SK-N-SH treated with all-trans-retinoic acid at 6 μM for 48 hours (cell line): ENCODE measurements at regions not wholly inside any gene's neighbourhood (a gene's known extent, or its start where the extent isn't known, plus 50 kb on each side); places are given as distances from the start of the nearest gene placed in this dataset.

Experiments
- ATAC-seq: fragments of 200-7000 bp; cut with Tn5 transposase; 3 replicates; pipeline ENCODE4 v1.9.1; 2020; ENCODE audit warnings: mild to moderate bottlenecking, moderate library complexity
- ARNTL ChIP-seq: fragments of 450-650 bp; formaldehyde crosslinking; IDR thresholded peaks from 2 replicates; pipeline ENCODE4 v1.5.0; 2020; ENCODE audit warnings: low read depth, mild to moderate bottlenecking, moderate library complexity, borderline replicate concordance
- BACH2 ChIP-seq: fragments of 250-450 bp; sonication (Bioruptor Pico); IDR thresholded peaks from 2 replicates; pipeline ENCODE4 v1.9.0; 2021; ENCODE audit warnings: mild to moderate bottlenecking, borderline replicate concordance
- CSDC2 ChIP-seq: fragments of 250-450 bp; sonication (Bioruptor Pico); IDR thresholded peaks from 2 replicates; pipeline ENCODE4 v1.5.0; 2020; ENCODE audit warnings: mild to moderate bottlenecking, moderate library complexity
- ESRRG ChIP-seq: fragments of 250-450 bp; sonication (Bioruptor Pico); IDR thresholded peaks from 2 replicates; pipeline ENCODE4 v1.6.1; 2021; ENCODE audit warnings: mild to moderate bottlenecking
- GLIS3 ChIP-seq: fragments of 250-450 bp; sonication (Bioruptor Pico); IDR thresholded peaks from 2 replicates; pipeline ENCODE4 v1.5.0; 2020; ENCODE audit warnings: mild to moderate bottlenecking, moderate library complexity
- ISL1 ChIP-seq: fragments of 250-450 bp; sonication (Bioruptor Pico); IDR thresholded peaks from 2 replicates; pipeline ENCODE4 v2.1.2; 2022; ENCODE audit warnings: mild to moderate bottlenecking, moderate library complexity
- PPARA ChIP-seq: fragments of 250-450 bp; sonication (Bioruptor Pico); IDR thresholded peaks from 2 replicates; pipeline ENCODE4 v1.5.0; 2020; ENCODE audit warnings: mild to moderate bottlenecking, borderline replicate concordance
- SNAI2 ChIP-seq: fragments of 250-450 bp; sonication (Bioruptor Pico); IDR thresholded peaks from 2 replicates; pipeline ENCODE4 v1.5.0; 2020; ENCODE audit warnings: mild to moderate bottlenecking, moderate library complexity
- TCF4 ChIP-seq: fragments of 250-450 bp; sonication (Bioruptor Pico); IDR thresholded peaks from 2 replicates; pipeline ENCODE4 v1.8.0; 2021; ENCODE audit warnings: mild to moderate bottlenecking, moderate library complexity, borderline replicate concordance
- TOX ChIP-seq: fragments of 250-450 bp; sonication (Bioruptor Pico); IDR thresholded peaks from 2 replicates; pipeline ENCODE4 v1.8.0; 2021; ENCODE audit warnings: mild to moderate bottlenecking, moderate library complexity, borderline replicate concordance
- ZC3H10 ChIP-seq: fragments of 250-450 bp; sonication (Bioruptor Pico); IDR thresholded peaks from 2 replicates; pipeline ENCODE4 v1.5.1; 2021; ENCODE audit warnings: mild to moderate bottlenecking, moderate library complexity
- ZFP3 ChIP-seq: fragments of 250-450 bp; sonication (Bioruptor Pico); IDR thresholded peaks from 2 replicates; pipeline ENCODE4 v1.5.0; 2020; ENCODE audit warnings: mild to moderate bottlenecking, moderate library complexity
- ZFP30 ChIP-seq: fragments of 450-650 bp; formaldehyde crosslinking; IDR thresholded peaks from 2 replicates; pipeline ENCODE4 v1.5.0; 2022; ENCODE audit warnings: mild to moderate bottlenecking, moderate library complexity
- ZNF565 ChIP-seq: fragments of 450-650 bp; formaldehyde crosslinking; conservative IDR thresholded peaks from 2 replicates; pipeline ENCODE4 v1.5.0; 2020; ENCODE audit warnings: low read depth, mild to moderate bottlenecking, moderate library complexity
- TF ChIP-seq, protein P1 (sequence below): fragments of 250-450 bp; sonication (Bioruptor Pico); IDR thresholded peaks from 2 replicates; pipeline ENCODE4 v1.5.1; 2020; ENCODE audit warnings: low read depth, mild to moderate bottlenecking, moderate library complexity
- TF ChIP-seq, protein P2 (sequence below): fragments of 250-450 bp; sonication (Bioruptor Pico); IDR thresholded peaks from 2 replicates; pipeline ENCODE4 v1.8.0; 2020; ENCODE audit warnings: mild to moderate bottlenecking, moderate library complexity, borderline replicate concordance
- TF ChIP-seq, protein P3 (sequence below): fragments of 250-450 bp; sonication (Bioruptor Pico); IDR thresholded peaks from 2 replicates; pipeline ENCODE4 v1.8.0; 2021; ENCODE audit warnings: low read depth, mild to moderate bottlenecking, moderate library complexity, borderline replicate concordance
- TF ChIP-seq, protein P4 (sequence below): fragments of 250-450 bp; sonication (Bioruptor Pico); IDR thresholded peaks from 2 replicates; pipeline ENCODE4 v1.5.0; 2020; ENCODE audit warnings: mild to moderate bottlenecking, moderate library complexity

DNA sequence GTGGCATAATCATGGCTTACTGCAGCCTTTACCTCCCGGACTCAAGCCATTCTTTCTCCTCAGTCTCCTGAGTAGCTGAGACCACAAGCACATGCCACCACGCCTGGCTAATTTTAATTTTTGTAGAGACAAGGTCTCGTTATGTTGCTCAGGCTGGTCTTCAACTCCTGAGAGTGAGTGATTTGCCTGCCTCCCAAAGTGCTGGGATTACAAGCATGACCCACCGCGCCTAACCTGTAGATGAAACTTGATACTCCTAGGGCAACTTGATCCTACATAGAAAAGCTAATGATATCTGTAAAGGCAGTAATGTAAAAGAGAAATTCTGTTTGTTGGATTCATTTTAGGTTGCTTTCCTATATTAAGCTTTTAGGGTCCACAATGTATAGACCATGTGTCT lies 391.9 kb upstream of the THRB start:
- TF ChIP-seq CSDC2 (CRISPR knock-in tag) (no peak), ZFP3 (CRISPR knock-in tag) (no peak), ZNF565 (CRISPR knock-in tag) (no peak), TOX (no peak), BACH2 (no peak)
- TF ChIP-seq, protein P1, sequence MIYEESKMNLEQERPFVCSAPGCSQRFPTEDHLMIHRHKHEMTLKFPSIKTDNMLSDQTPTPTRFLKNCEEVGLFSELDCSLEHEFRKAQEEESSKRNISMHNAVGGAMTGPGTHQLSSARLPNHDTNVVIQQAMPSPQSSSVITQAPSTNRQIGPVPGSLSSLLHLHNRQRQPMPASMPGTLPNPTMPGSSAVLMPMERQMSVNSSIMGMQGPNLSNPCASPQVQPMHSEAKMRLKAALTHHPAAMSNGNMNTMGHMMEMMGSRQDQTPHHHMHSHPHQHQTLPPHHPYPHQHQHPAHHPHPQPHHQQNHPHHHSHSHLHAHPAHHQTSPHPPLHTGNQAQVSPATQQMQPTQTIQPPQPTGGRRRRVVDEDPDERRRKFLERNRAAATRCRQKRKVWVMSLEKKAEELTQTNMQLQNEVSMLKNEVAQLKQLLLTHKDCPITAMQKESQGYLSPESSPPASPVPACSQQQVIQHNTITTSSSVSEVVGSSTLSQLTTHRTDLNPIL (CRISPR knock-in tag), result no peak
- TF ChIP-seq, protein P2, sequence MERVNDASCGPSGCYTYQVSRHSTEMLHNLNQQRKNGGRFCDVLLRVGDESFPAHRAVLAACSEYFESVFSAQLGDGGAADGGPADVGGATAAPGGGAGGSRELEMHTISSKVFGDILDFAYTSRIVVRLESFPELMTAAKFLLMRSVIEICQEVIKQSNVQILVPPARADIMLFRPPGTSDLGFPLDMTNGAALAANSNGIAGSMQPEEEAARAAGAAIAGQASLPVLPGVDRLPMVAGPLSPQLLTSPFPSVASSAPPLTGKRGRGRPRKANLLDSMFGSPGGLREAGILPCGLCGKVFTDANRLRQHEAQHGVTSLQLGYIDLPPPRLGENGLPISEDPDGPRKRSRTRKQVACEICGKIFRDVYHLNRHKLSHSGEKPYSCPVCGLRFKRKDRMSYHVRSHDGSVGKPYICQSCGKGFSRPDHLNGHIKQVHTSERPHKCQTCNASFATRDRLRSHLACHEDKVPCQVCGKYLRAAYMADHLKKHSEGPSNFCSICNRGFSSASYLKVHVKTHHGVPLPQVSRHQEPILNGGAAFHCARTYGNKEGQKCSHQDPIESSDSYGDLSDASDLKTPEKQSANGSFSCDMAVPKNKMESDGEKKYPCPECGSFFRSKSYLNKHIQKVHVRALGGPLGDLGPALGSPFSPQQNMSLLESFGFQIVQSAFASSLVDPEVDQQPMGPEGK, result no peak
- no peak for ATAC-seq

DNA sequence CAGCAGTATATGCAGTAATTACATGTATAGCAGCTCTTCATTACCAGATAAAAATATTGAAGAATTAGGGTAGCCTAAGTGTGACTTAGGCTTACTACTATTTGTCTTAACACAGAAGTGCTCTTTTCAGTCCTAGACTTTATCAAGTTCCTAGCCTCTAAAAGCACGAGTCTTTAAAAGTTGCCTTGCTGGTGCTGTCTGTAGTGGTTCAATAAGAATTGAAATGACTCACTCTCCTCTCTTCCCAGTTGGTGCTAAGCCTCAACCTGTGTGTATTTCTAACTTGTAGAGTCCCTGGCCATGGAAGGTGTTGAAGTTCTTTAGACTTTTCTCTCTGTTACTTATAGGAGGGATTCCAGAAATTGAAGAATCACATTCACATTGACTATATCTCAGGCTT lies 395.4 kb upstream of the THRB start:
- TF ChIP-seq CSDC2 (CRISPR knock-in tag) (no peak), ZFP30 (CRISPR knock-in tag) (no peak), PPARA (CRISPR knock-in tag) (no peak), ZNF565 (CRISPR knock-in tag) (no peak), TOX (no peak), SNAI2 (CRISPR knock-in tag) (no peak)
- TF ChIP-seq, protein P3, sequence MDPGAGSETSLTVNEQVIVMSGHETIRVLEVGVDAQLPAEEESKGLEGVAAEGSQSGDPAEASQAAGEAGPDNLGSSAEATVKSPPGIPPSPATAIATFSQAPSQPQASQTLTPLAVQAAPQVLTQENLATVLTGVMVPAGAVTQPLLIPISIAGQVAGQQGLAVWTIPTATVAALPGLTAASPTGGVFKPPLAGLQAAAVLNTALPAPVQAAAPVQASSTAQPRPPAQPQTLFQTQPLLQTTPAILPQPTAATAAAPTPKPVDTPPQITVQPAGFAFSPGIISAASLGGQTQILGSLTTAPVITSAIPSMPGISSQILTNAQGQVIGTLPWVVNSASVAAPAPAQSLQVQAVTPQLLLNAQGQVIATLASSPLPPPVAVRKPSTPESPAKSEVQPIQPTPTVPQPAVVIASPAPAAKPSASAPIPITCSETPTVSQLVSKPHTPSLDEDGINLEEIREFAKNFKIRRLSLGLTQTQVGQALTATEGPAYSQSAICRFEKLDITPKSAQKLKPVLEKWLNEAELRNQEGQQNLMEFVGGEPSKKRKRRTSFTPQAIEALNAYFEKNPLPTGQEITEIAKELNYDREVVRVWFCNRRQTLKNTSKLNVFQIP (CRISPR knock-in tag), result no peak
- TF ChIP-seq, protein P2, result no peak
- no peak for ATAC-seq

DNA sequence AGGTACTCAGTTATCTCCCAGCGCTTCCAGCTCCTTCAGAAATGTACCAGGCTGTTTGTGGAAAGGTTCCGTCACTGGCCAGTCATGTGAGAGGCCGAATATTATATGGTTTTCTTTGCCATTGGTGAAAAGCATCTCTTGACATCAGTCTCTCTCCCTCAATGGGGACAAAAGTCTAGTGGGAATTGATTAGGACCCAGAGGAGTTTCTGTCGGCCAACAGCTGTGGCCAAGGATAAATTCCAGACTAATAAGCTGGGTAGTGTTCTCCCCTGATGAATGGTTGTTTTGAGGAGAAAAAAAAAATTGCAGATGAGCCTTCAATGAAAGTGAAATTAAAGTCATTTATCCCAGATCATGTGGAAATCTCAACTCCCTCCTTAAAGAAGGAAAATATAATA lies 404.7 kb upstream of the THRB start:
- ATAC-seq, result no peak
- TF ChIP-seq ESRRG (CRISPR knock-in tag) (no peak), TOX (no peak), SNAI2 (CRISPR knock-in tag) (no peak), ZC3H10 (CRISPR knock-in tag) (no peak), ISL1 (CRISPR knock-in tag) (no peak), BACH2 (no peak), TCF4 (no peak), ARNTL (CRISPR knock-in tag) (no peak), ZFP30 (CRISPR knock-in tag) (no peak), CSDC2 (CRISPR knock-in tag) (no peak), GLIS3 (CRISPR knock-in tag) (no peak)
- TF ChIP-seq, protein P1 (CRISPR knock-in tag), result no peak

DNA sequence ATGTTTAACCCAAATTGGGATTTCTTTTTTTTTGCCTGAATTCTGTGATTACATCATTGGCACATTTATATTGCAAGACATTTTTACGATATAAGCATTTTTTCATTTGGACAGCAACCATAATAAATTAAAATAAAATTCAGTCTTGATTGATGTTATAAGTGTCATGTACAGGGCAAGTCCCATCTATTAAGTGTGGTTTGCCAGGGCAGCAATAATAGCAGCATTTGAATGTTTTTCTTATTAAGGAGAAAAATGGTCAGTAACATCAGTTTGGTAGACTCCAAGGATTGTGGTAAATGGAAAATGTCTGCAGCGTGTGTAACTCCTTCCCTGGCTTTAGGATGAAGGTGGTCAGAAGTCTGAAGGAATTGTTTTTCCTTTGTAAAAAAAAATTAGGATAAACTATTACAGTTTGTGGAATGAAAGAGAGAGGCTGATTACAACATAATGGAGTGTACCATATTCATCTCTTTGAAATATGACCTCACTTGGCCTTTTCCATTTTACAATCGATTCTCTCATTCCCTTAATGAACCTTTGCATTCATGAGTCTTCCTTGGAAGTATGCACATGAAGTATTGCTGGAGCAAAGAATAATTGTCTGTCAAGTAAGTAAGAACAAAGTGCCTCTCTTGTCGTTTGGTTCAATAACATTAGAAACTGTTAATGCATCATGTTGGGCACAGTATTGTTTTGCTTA lies 405.4 kb upstream of the THRB start:
- ATAC-seq, result no peak
- no peak for TF ChIP-seq ZC3H10 (CRISPR knock-in tag)
- no peak for TF ChIP-seq TOX
- no peak for TF ChIP-seq PPARA (CRISPR knock-in tag)
- no peak for TF ChIP-seq ARNTL (CRISPR knock-in tag)
- no peak for TF ChIP-seq GLIS3 (CRISPR knock-in tag)
- TF ChIP-seq, protein P4, sequence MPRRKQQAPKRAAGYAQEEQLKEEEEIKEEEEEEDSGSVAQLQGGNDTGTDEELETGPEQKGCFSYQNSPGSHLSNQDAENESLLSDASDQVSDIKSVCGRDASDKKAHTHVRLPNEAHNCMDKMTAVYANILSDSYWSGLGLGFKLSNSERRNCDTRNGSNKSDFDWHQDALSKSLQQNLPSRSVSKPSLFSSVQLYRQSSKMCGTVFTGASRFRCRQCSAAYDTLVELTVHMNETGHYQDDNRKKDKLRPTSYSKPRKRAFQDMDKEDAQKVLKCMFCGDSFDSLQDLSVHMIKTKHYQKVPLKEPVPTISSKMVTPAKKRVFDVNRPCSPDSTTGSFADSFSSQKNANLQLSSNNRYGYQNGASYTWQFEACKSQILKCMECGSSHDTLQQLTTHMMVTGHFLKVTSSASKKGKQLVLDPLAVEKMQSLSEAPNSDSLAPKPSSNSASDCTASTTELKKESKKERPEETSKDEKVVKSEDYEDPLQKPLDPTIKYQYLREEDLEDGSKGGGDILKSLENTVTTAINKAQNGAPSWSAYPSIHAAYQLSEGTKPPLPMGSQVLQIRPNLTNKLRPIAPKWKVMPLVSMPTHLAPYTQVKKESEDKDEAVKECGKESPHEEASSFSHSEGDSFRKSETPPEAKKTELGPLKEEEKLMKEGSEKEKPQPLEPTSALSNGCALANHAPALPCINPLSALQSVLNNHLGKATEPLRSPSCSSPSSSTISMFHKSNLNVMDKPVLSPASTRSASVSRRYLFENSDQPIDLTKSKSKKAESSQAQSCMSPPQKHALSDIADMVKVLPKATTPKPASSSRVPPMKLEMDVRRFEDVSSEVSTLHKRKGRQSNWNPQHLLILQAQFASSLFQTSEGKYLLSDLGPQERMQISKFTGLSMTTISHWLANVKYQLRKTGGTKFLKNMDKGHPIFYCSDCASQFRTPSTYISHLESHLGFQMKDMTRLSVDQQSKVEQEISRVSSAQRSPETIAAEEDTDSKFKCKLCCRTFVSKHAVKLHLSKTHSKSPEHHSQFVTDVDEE (CRISPR knock-in tag), result no peak
